Small intestine (tissue), 7 donors: ENCODE measurements at regions not wholly inside any gene's neighbourhood (a gene's known extent, or its start where the extent isn't known, plus 50 kb on each side); places are given as distances from the start of the nearest gene placed in this dataset.

Experiments
- DNase-seq, 2 donors: peaks; one replicate each; pipeline versions ENCODE4 v3.0.0 to v3.0.0-alpha.2; 2013
- FAIRE-seq: peaks from 2 replicates; lab custom pipeline; 2012; peaks lifted over from hg19 to GRCh38; lab: Jason Lieb, UNC
- H3K27ac ChIP-seq, 3 donors: one replicate each; pipeline ENCODE4 v1.5.1; 2013; ENCODE audit warnings: low read length in 2 of 3, mild to moderate bottlenecking in 2 of 3, control low read depth in 1 of 3, inconsistent platforms in 1 of 3, low read depth in 1 of 3, moderate library complexity in 1 of 3
- H3K27me3 ChIP-seq, 3 donors: one replicate each; pipeline ENCODE4 v1.6.1; 2013; ENCODE audit warnings: low read length in 3 of 3, inconsistent platforms in 1 of 3; ENCODE audit not compliant: control insufficient read depth in 3 of 3, insufficient read depth in 3 of 3
- H3K36me3 ChIP-seq, 3 donors: one replicate each; pipeline ENCODE4 v1.6.1; 2013; ENCODE audit warnings: low read length in 3 of 3, inconsistent platforms in 1 of 3, low read depth in 1 of 3, mild to moderate bottlenecking in 1 of 3, moderate library complexity in 1 of 3; ENCODE audit not compliant: control insufficient read depth in 3 of 3, insufficient read depth in 2 of 3
- H3K4me1 ChIP-seq, 3 donors: one replicate each; pipeline ENCODE4 v1.6.1; 2013; ENCODE audit warnings: low read length in 2 of 3, inconsistent platforms in 1 of 3, low read depth in 1 of 3, mild to moderate bottlenecking in 1 of 3, moderate library complexity in 1 of 3; ENCODE audit not compliant: control insufficient read depth in 3 of 3, insufficient read depth in 2 of 3
- H3K4me3 ChIP-seq, 3 donors: one replicate each; pipeline ENCODE4 v1.5.1; 2013; ENCODE audit warnings: low read length in 3 of 3, control low read depth in 1 of 3, inconsistent platforms in 1 of 3, low read depth in 1 of 3, mild to moderate bottlenecking in 1 of 3, moderate library complexity in 1 of 3
- H3K9me3 ChIP-seq, 2 donors: one replicate each; pipeline ENCODE4 v1.6.1; 2013; ENCODE audit warnings: low read depth in 1 of 2, low read length in 1 of 2; ENCODE audit not compliant: control insufficient read depth in 2 of 2, insufficient read depth in 1 of 2
- WGBS, 3 donors: extraction: QIAGEN DNeasy Blood & Tissue Kit; methylation state at CpG; one replicate each; pipeline ENCODE4 v1.1.7; 2013; 5-methylcytosine and 5-hydroxymethylcytosine counted together
- donor health status: healthy with polysubstance abuse.
- donor health status: control.
- donor health status: control.
- donor health status: Bipolar disorder and iron deficiency.
- donor health status: healthy.

DNA sequence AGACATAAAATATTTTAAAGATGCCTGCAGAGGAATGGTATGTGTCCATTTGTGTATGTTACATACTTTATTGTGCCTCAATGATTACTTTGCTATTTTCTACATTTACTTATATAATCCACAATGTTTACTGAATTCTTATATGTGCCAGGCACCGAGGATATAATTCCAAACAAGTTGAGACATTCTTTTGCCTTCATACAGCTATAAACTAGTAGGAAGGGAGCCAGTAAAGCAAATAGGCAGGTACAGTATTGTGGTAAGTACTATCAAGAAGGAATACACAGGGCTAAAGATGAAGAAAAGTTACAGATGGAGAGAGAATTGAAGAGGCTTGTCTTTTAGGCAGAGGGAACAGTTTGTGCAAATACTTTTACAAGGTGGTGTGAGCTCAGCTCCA lies 131.6 kb downstream of the DISP1 start:
- FAIRE-seq, result no peak
- Histone ChIP-seq H3K4me3 (no peak overlapping the region), H3K27ac (no peak overlapping the region), H3K4me1 (no peaks in the 10 kb centered on the region), H3K27me3 (no peaks in the 10 kb centered on the region), H3K36me3 (peaks cover 0 to 5% (median 2%) of the 10 kb centered on the region in 3 donors), H3K9me3 (no peaks in the 10 kb centered on the region)
- 76 to 83% (median 77%) methylated on average over 1 of the region's 1 CpG for WGBS, 3 donors
- no peak for DNase-seq

DNA sequence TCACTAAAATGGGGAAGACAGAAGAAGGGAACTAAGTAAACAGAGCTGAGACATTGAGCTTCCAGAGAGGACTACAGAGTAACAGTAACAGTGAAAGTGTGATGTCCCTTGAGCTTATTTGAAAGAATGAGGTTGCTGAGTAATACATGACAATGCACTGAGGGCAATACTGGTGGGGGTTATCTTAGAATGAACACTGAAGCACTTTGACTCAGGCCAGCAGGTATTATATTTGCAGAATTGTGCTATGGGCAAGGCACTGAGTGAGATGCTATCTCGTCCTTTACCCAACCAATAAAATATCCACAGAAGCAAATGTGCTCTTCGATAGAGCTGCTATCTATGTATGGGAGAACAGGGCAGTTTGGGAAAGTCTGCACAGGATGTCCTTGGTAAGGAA lies 133.2 kb downstream of the DISP1 start:
- no peak for FAIRE-seq
- Histone ChIP-seq H3K9me3 (no peaks in the 10 kb centered on the region), H3K4me3 (no peak overlapping the region), H3K27ac (no peak overlapping the region), H3K27me3 (no peaks in the 10 kb centered on the region), H3K36me3 (peaks cover 0 to 2% (median under 1%) of the 10 kb centered on the region in 3 donors), H3K4me1 (no peaks in the 10 kb centered on the region)
- WGBS, 3 donors, result 93 to 94% (median 93%) methylated on average over 2 of the region's 2 CpGs
- DNase-seq, result no peak

DNA sequence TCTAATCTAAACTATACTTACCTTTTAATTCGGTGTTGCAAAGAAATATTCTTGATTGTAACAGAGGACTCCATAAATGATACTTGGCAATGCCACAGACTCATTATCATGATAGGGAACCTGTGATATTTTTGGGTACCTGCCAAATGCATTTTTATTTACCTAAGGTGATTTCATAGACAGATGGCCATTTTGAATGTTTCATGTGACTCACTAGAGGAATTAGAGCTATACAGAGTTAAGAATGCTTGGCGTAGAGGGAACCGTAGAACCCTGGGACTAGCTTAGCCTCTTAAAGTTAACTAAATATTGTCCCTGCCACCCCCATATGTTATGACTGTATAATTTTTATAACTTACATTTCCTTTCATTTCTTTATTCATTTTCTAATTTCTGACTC lies 136.1 kb downstream of the DISP1 start:
- peak in 1 of 2 donors; percentile 51 for DNase-seq
- FAIRE-seq, result no peak
- WGBS, 3 donors, result 51 to 82% (median 62%) methylated on average over 3 of the region's 3 CpGs

DNA sequence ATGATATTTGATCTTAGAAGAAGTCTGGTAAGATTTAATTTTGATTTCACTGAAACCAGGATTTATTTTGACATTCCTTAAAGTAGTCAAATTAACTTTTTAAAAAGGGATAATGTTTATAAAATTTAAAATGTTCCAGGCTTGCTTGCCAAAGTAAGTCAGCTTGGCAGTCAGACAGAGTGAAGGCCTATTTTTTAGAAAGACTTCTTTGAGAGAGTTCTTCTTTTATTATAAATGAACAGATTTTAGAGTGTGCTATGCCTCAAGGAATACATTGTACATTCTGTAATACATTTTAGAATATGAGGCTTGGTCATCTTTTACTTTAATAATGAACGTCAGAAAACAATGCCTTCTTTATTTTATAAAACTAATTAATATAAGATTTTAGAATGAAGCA lies 138.7 kb downstream of the DISP1 start:
- DNase-seq (no peak), FAIRE-seq (no peak)
- Histone ChIP-seq H3K36me3 (peaks cover 0 to 2% (median 2%) of the 10 kb centered on the region in 3 donors), H3K4me1 (no peaks in the 10 kb centered on the region), H3K27ac (no peak overlapping the region), H3K9me3 (no peaks in the 10 kb centered on the region), H3K4me3 (no peak overlapping the region), H3K27me3 (no peaks in the 10 kb centered on the region)
- WGBS, 3 donors, result 58 to 80% (median 77%) methylated on average over 1 of the region's 1 CpG

More for the DNA sequence above, 136.1 kb downstream of the DISP1 start:
- H3K36me3 ChIP-seq, result peaks cover 0 to 2% (median under 1%) of the 10 kb centered on the region in 3 donors
- no peak overlapping the region for H3K27ac ChIP-seq
- H3K4me3 ChIP-seq, result no peak overlapping the region
- no peaks in the 10 kb centered on the region for H3K4me1 ChIP-seq
- no peaks in the 10 kb centered on the region for H3K27me3 ChIP-seq
- H3K9me3 ChIP-seq, result no peaks in the 10 kb centered on the region

DNA sequence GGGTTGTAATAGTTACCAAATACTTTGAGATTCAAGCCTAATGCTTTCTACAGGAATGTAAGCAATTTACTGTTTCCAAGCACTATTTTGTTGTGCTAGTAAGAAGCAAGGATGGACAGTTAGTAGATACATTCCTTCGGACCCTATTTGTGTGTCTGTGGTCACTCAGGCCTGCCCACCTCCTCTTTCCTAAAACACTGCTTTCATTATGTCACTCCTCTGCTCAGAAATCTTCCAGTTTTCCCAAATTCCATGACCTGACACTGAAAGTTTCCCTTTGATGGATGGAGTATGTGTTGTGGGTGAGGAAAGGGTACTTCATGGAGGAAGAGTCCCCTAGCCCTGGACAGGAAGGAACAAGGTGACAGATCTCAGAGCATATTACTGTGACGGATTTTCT lies 141.1 kb downstream of the DISP1 start:
- no peaks in the 10 kb centered on the region for H3K9me3 ChIP-seq
- no peak overlapping the region for H3K4me3 ChIP-seq
- no peaks in the 10 kb centered on the region for H3K27me3 ChIP-seq
- no peak overlapping the region for H3K27ac ChIP-seq
- FAIRE-seq (no peak), DNase-seq (no peak)
- H3K4me1 ChIP-seq, result no peaks in the 10 kb centered on the region
- H3K36me3 ChIP-seq, result peaks cover 0 to 2% (median 0%) of the 10 kb centered on the region in 3 donors
- 86 to 89% (median 89%) methylated on average over 2 of the region's 2 CpGs for WGBS, 3 donors

DNA sequence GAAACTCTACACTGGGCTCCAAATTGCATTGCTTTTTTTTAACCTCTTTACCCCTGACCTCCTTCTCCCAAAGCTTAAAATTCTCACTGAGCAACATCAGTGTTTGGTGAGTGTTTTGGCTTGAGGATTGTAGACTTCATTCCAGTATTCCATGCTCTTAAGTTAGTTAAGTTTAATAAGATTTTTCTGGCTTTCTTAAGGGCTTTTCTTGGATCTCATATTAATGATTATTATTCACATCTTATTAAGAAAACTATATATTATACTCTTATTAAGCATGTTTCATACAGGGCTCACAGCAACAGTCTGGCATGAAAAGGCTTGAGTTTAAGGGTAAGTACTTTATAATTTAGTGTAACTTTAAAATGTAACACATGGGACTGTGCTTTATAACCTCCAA lies 141.8 kb downstream of the DISP1 start:
- Histone ChIP-seq H3K27me3 (no peaks in the 10 kb centered on the region), H3K4me1 (no peaks in the 10 kb centered on the region), H3K36me3 (peaks cover 0 to 2% (median 0%) of the 10 kb centered on the region in 3 donors), H3K4me3 (no peak overlapping the region), H3K9me3 (no peaks in the 10 kb centered on the region), H3K27ac (no peak overlapping the region)
- FAIRE-seq, result no peak
- DNase-seq, result no peak

DNA sequence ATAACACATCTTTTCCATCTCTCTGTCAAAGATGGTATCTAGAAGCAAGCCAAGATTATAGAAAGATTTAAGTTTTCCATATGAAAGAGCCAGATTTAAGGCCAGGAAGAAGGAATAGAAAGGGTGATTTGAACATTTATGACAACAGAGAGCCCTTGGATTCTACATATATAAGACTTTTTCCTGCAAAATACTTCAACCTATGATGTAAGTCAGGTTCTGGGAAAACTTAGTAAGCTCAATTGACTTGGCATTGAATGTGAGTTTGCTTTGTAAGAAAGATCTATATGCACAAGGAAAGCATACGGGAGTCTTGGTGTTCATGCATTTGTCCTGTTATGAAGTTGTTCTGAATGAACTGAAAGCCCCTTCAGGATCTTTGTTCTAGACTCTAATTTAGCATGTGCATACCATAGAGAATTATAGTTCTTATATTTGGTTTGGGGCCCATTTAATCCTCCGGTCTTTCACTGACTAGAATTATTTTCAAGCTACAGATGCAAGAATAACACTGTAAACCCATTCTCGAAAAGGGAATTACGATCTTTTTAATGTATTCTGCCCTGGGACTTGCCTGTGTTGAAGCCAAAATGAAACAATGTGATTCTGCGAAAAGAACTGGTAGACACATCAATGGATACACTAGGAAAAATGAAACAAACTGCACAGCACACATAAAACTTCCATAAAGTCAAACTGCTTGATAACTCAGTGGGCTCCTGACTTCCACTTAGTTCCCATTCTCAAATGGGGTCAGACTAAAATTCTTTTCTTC lies 152.8 kb downstream of the DISP1 start:
- WGBS, 3 donors, result 79 to 87% (median 86%) methylated on average over 5 of the region's 5 CpGs
- DNase-seq (no peak), FAIRE-seq (no peak)
- no peak overlapping the region for H3K4me3 ChIP-seq
- no peaks in the 10 kb centered on the region for H3K27me3 ChIP-seq
- H3K36me3 ChIP-seq, result no peaks in the 10 kb centered on the region
- H3K4me1 ChIP-seq, result no peaks in the 10 kb centered on the region
- H3K27ac ChIP-seq, result no peak overlapping the region
- H3K9me3 ChIP-seq, result no peaks in the 10 kb centered on the region

DNA sequence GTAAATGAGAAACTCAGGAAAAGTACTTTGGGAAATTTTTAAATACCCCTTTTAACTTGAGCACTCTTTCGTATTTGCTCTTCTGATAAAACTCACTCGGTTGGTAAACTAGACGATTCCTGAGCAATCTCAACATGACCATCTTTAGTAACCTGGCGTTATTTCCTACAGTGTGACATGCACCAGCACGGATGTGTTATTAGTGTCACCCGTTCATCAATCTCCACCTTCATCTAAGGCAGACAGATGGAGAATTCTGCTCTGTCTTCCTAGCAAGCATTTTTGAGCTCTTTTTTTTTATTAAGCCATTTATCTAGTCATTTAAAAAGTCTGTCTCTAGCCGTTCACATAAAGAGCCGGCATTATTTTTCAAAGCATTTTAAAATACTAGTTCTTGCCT lies 155.2 kb downstream of the DISP1 start:
- no peaks in the 10 kb centered on the region for H3K9me3 ChIP-seq
- FAIRE-seq, result no peak
- no peaks in the 10 kb centered on the region for H3K4me1 ChIP-seq

DNA sequence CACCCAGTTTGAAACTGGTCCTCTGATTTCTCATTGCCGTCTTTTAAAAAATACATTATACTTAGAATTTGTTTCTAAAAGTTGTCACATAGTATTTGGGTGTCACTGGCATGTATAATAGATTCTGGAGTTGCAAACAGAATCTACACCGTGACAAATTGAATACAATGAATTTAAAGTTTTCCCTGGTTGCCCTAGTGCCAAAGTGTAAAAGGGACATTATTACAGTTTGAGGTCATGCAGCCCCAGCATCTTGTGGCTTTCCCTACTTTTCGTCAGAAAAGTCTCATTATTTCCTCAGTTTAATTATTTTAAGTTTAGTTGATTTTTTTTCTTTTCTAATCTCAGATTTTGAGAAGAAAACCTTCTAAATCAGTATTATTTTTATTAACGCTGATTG lies 155.9 kb downstream of the DISP1 start:
- no peaks in the 10 kb centered on the region for H3K4me1 ChIP-seq
- H3K9me3 ChIP-seq, result no peaks in the 10 kb centered on the region
- DNase-seq (no peak), FAIRE-seq (no peak)
- 89 to 94% (median 90%) methylated on average over 4 of the region's 4 CpGs for WGBS, 3 donors
- H3K27me3 ChIP-seq, result no peaks in the 10 kb centered on the region
- no peak overlapping the region for H3K27ac ChIP-seq
- H3K4me3 ChIP-seq, result no peak overlapping the region
- no peaks in the 10 kb centered on the region for H3K36me3 ChIP-seq

More for the DNA sequence above, 155.2 kb downstream of the DISP1 start:
- Histone ChIP-seq H3K27ac (no peak overlapping the region), H3K27me3 (no peaks in the 10 kb centered on the region), H3K36me3 (no peaks in the 10 kb centered on the region), H3K4me3 (no peak overlapping the region)
- 87 to 91% (median 89%) methylated on average over 8 of the region's 8 CpGs for WGBS, 3 donors
- no peak for DNase-seq
